Kidney (tissue), 13 donors: ENCODE measurements at regions not wholly inside any gene's neighbourhood (a gene's known extent, or its start where the extent isn't known, plus 50 kb on each side); places are given as distances from the start of the nearest gene placed in this dataset.

Experiments used
- DNase-seq, 5 donors: peaks; one replicate each; pipeline ENCODE4 v3.0.0-alpha.2; 2013 to 2020
- FAIRE-seq: peaks from 2 replicates; lab custom pipeline; 2012; peaks lifted over from hg19 to GRCh38; lab: Jason Lieb, UNC
- H3K27ac ChIP-seq, 2 donors: one replicate each; pipeline ENCODE4 v1.7.0; 2013; ENCODE audit warnings: low read depth in 2 of 2, low read length in 2 of 2, inconsistent platforms in 1 of 2
- H3K27me3 ChIP-seq: one replicate; pipeline ENCODE4 v1.7.1; 2013; ENCODE audit warnings: low read length, inconsistent platforms; ENCODE audit not compliant: control insufficient read depth, insufficient read depth
- H3K36me3 ChIP-seq, 3 donors: one replicate each; pipeline versions ENCODE4 v1.7.0 to v1.7.1; 2013; ENCODE audit warnings: low read length in 3 of 3, control low read depth in 1 of 3, inconsistent platforms in 1 of 3; ENCODE audit not compliant: insufficient read depth in 3 of 3, control insufficient read depth in 2 of 3
- H3K4me1 ChIP-seq, 3 donors: one replicate each; pipeline versions ENCODE4 v1.7.0 to v1.7.1; 2013; ENCODE audit warnings: low read length in 3 of 3, inconsistent platforms in 1 of 3, low read depth in 1 of 3; ENCODE audit not compliant: control insufficient read depth in 2 of 3, insufficient read depth in 2 of 3
- H3K4me3 ChIP-seq, 3 donors: one replicate each; pipeline versions ENCODE4 v1.7.0 to v1.8.1; 2013; ENCODE audit warnings: low read length in 3 of 3, control low read depth in 1 of 3, inconsistent platforms in 1 of 3
- H3K9ac ChIP-seq, 3 donors: one replicate each; pipeline versions ENCODE4 v1.7.0 to v1.7.1; 2013; ENCODE audit warnings: low read length in 3 of 3, control low read depth in 1 of 3, inconsistent platforms in 1 of 3
- H3K9me3 ChIP-seq, 3 donors: one replicate each; pipeline versions ENCODE4 v1.7.0 to v1.7.1; 2013; ENCODE audit warnings: low read length in 3 of 3, control low read depth in 1 of 3, inconsistent platforms in 1 of 3; ENCODE audit not compliant: control insufficient read depth in 2 of 3, insufficient read depth in 1 of 3
- CTCF ChIP-seq: IDR thresholded peaks from 3 replicates; pipeline ENCODE4 v1.5.1; 2012; ENCODE audit warnings: mild to moderate bottlenecking, moderate library complexity, borderline replicate concordance; ENCODE audit not compliant: insufficient read depth; ENCODE audit errors: extremely low read depth
- intact Hi-C: fragments of 100-400 bp; cut with DNase I; formaldehyde crosslinking; loops from one replicate; pipeline ENCODE4 v1.11.1; 2022
- donor health status: control.
- donor health status: control.
- donor health status: control.
- donor health status: control.
- donor health status: control.
- donor health status: DM: yes; HTN: yes; CAD: no.
- donor health status: Normal renal cell carcinoma (clear cell type).

GRCh38 chr7:153430931-153431330, 621.3 kb upstream of the DPP6 start:
- Histone ChIP-seq H3K9me3 (peaks cover 0 to 5% (median 0%) of the 10 kb centered on the region in 3 donors), H3K4me1 (no peaks in the 10 kb centered on the region), H3K9ac (no peak overlapping the region), H3K36me3 (no peaks in the 10 kb centered on the region), H3K27ac (no peak overlapping the region), H3K27me3 (no peaks in the 10 kb centered on the region), H3K4me3 (no peak overlapping the region)
- intact Hi-C loops, result no loop called here
- no peak for FAIRE-seq
- TF ChIP-seq CTCF, result no peak
- DNase-seq, result no peak

- Histone ChIP-seq H3K4me3 (no peak overlapping the region), H3K36me3 (no peaks in the 10 kb centered on the region)
Observed at GRCh38 chr7:153432063-153432462, 620.1 kb upstream of the DPP6 start.

GRCh38 chr7:153433223-153433622, 619.0 kb upstream of the DPP6 start:
- peaks cover 0 to 5% (median 0%) of the 10 kb centered on the region in 3 donors for H3K9me3 ChIP-seq
- H3K27me3 ChIP-seq, result no peaks in the 10 kb centered on the region
- H3K4me1 ChIP-seq, result no peaks in the 10 kb centered on the region
- H3K36me3 ChIP-seq, result no peaks in the 10 kb centered on the region
- H3K9ac ChIP-seq, result no peak overlapping the region
- no peak overlapping the region for H3K27ac ChIP-seq
- H3K4me3 ChIP-seq, result no peak overlapping the region
- no peak for TF ChIP-seq CTCF
- intact Hi-C loops, result no loop called here
- FAIRE-seq, result no peak
- DNase-seq, result no peak

More at GRCh38 chr7:153432063-153432462, 620.1 kb upstream of the DPP6 start:
- DNase-seq (peak in 2 of 5 donors; percentile 51 to 88), FAIRE-seq (no peak)
- no peak overlapping the region for H3K9ac ChIP-seq
- peaks cover 0 to 5% (median 0%) of the 10 kb centered on the region in 3 donors for H3K9me3 ChIP-seq
- H3K27ac ChIP-seq, result no peak overlapping the region
- no peak for TF ChIP-seq CTCF
- H3K27me3 ChIP-seq, result no peaks in the 10 kb centered on the region
- intact Hi-C loops, result no loop called here
- no peaks in the 10 kb centered on the region for H3K4me1 ChIP-seq

DNA sequence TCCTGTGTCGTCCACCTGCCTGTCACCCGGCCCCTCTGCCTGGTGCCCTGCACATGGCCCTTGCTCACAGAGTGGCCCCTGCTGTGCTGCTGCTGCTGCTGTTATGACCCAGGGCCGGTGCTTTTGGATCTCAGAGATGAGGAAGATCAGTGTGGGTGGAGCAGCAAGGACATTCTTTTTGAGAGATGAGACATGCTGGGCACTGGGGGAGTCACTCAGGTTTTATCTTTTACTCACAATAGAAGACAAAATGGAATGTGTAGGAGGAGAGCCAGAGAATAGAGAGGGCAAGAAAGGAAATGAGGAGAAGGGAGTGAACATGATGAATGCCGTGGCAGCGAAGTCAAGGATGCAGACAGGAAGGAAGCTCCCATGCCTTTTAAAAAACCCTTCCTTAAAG, 611.5 kb upstream of the DPP6 start:
- FAIRE-seq (no peak), DNase-seq (peak in 4 of 5 donors; percentile 60 to 87 (median 78))
- no peak overlapping the region for H3K27ac ChIP-seq
- H3K4me1 ChIP-seq, result peaks cover 0 to 19% (median 0%) of the 10 kb centered on the region in 3 donors
- H3K9ac ChIP-seq, result no peak overlapping the region
- no peak overlapping the region for H3K4me3 ChIP-seq
- H3K27me3 ChIP-seq, result no peaks in the 10 kb centered on the region
- H3K9me3 ChIP-seq, result no peaks in the 10 kb centered on the region
- TF ChIP-seq CTCF, result no peak
- intact Hi-C loops, result no loop called here
- no peaks in the 10 kb centered on the region for H3K36me3 ChIP-seq
